B cell (primary cell): ENCODE measurements at regions not wholly inside any gene's neighbourhood (a gene's known extent, or its start where the extent isn't known, plus 50 kb on each side); places are given as distances from the start of the nearest gene placed in this dataset.

Experiments used
- ATAC-seq: fragments of 200-7000 bp; cut with Tn5 transposase; one replicate; pipeline ENCODE4 v1.10.0; 2021; ENCODE audit warnings: low read depth, mild to moderate bottlenecking, moderate number of reproducible peaks, moderate library complexity
- CTCF ChIA-PET: fragments of 350-600 bp; sonication (Branson Sonifier 250); formaldehyde crosslinking; loops from one replicate; lab custom pipeline; 2021; ENCODE audit warnings: antibody characterized with exemption, inconsistent platforms; lab: Charles Lee
- POLR2A ChIA-PET: fragments of 350-600 bp; sonication (Branson Sonifier 250); formaldehyde crosslinking; loops from one replicate; lab custom pipeline; 2021; ENCODE audit warnings: antibody characterized with exemption; lab: Charles Lee
- DNase-seq: peaks from one replicate; pipeline ENCODE4 v3.0.0; 2013
- H2AFZ ChIP-seq: 2 replicates; pipeline ENCODE4 v1.6.1; 2012; ENCODE audit warnings: mild to moderate bottlenecking, low read depth, low read length; ENCODE audit not compliant: insufficient read depth, poor library complexity, severe bottlenecking
- H3K27ac ChIP-seq, 2 donors: 1 replicate in 1 of 2; 2 replicates in 1 of 2; pipeline ENCODE4 v1.5.1; 2012 to 2013; ENCODE audit warnings: low read length in 2 of 2, mild to moderate bottlenecking in 2 of 2, moderate library complexity in 1 of 2
- H3K27me3 ChIP-seq, 4 experiments: fragments of 200-600 bp in 1 of 4; sonication (generic) in 1 of 4; replicated peaks in 1 of 4; 1 replicate in 2 of 4; 2 replicates in 2 of 4; pipeline versions ENCODE4 v1.6.1 to v1.7.0; 2013 to 2016; ENCODE audit warnings: low read length in 3 of 4, mild to moderate bottlenecking in 2 of 4, mixed read lengths in 1 of 4, moderate library complexity in 1 of 4; ENCODE audit not compliant: insufficient read depth in 4 of 4, control insufficient read depth in 3 of 4; ENCODE audit errors: control extremely low read depth in 1 of 4
- H3K36me3 ChIP-seq, 2 experiments: replicated peaks in 1 of 2; 1 replicate in 1 of 2; 2 replicates in 1 of 2; pipeline versions ENCODE4 v1.6.1 to v1.7.1; 2013; ENCODE audit warnings: low read length in 1 of 2; ENCODE audit not compliant: insufficient read depth in 2 of 2, control insufficient read depth in 1 of 2; ENCODE audit errors: control extremely low read depth in 1 of 2, extremely low read depth in 1 of 2
- H3K4me1 ChIP-seq, 2 donors: fragments of 200-600 bp in 1 of 2; sonication (generic) in 1 of 2; 1 replicate in 1 of 2; 2 replicates in 1 of 2; pipeline versions ENCODE4 v1.5.1 to v1.6.1; 2013 to 2017; ENCODE audit warnings: low read length in 2 of 2; ENCODE audit not compliant: control insufficient read depth in 2 of 2, insufficient read depth in 2 of 2
- H3K4me2 ChIP-seq: replicated peaks from 2 replicates; pipeline ENCODE3; 2012; ENCODE audit warnings: mild to moderate bottlenecking, low read depth, low read length; ENCODE audit not compliant: poor library complexity, severe bottlenecking
- H3K4me3 ChIP-seq, 5 experiments: fragments of 200-600 bp in 1 of 5; sonication (generic) in 1 of 5; 1 replicate in 3 of 5; 2 replicates in 2 of 5; pipeline versions ENCODE4 v1.5.1 to v1.7.0; 2011 to 2016; ENCODE audit warnings: low read length in 4 of 5, mild to moderate bottlenecking in 4 of 5, low read depth in 2 of 5, control low read depth in 1 of 5, moderate library complexity in 1 of 5; ENCODE audit not compliant: insufficient read depth in 1 of 5; ENCODE audit errors: control extremely low read depth in 1 of 5, extremely low read depth in 1 of 5
- H3K79me2 ChIP-seq: fragments of 200-600 bp; sonication (generic); one replicate; pipeline ENCODE4 v1.6.0; 2016; ENCODE audit warnings: low read length; ENCODE audit not compliant: control insufficient read depth, insufficient read depth
- H3K9ac ChIP-seq: fragments of 200-600 bp; sonication (generic); 2 replicates; pipeline ENCODE4 v1.6.1; 2017; ENCODE audit warnings: mild to moderate bottlenecking, low read length, moderate library complexity
- H3K9me3 ChIP-seq, 3 donors: one replicate each; pipeline versions ENCODE4 v1.6.1 to v1.7.1; 2013; ENCODE audit warnings: low read length in 2 of 3; ENCODE audit not compliant: control insufficient read depth in 2 of 3, insufficient read depth in 1 of 3; ENCODE audit errors: control extremely low read depth in 1 of 3
- H4K20me1 ChIP-seq: 2 replicates; pipeline ENCODE4 v1.6.0; 2012; ENCODE audit warnings: mild to moderate bottlenecking, low read length; ENCODE audit not compliant: insufficient read depth, control insufficient read depth, poor library complexity, severe bottlenecking
- H3K27ac Mint-ChIP-seq: one replicate; pipeline ENCODE4 v1.8.0; 2021; ENCODE audit warnings: mixed read lengths
- H3K27me3 Mint-ChIP-seq: one replicate; pipeline ENCODE4 v1.8.0; 2021; ENCODE audit warnings: mixed read lengths
- H3K4me1 Mint-ChIP-seq: one replicate; pipeline ENCODE4 v1.8.0; 2021; ENCODE audit warnings: mixed read lengths
- H3K4me3 Mint-ChIP-seq: one replicate; pipeline ENCODE4 v1.8.0; 2021; ENCODE audit warnings: mixed read lengths
- H3K9me3 Mint-ChIP-seq: one replicate; pipeline ENCODE4 v1.8.0; 2022; ENCODE audit warnings: mixed read lengths; ENCODE audit not compliant: insufficient read depth
- CTCF ChIP-seq: fragments of 200-600 bp; IDR thresholded peaks from one replicate; pipeline ENCODE4 v1.8.0; 2022; ENCODE audit warnings: antibody characterized with exemption, mild to moderate bottlenecking
- EZH2 ChIP-seq: IDR thresholded peaks from 2 replicates; pipeline ENCODE4 v1.6.1; 2012; ENCODE audit warnings: borderline replicate concordance, low read depth, mild to moderate bottlenecking, moderate library complexity, low read length; ENCODE audit not compliant: insufficient read depth, poor library complexity, severe bottlenecking
- WGBS: methylation state at CpG from one replicate; pipeline ENCODE4 v1.1.5; 2013; ENCODE audit warnings: missing lambda C conversion rate; ENCODE audit not compliant: insufficient coverage; 5-methylcytosine and 5-hydroxymethylcytosine counted together
- intact Hi-C: fragments of 100-400 bp; cut with micrococcal nuclease; formaldehyde crosslinking; loops from one replicate; pipeline ENCODE4 v1.10.0; 2022

GRCh38 chr18:10274301-10274700 lies 180.1 kb upstream of the APCDD1 start:
- no peak for TF ChIP-seq EZH2
- no peak for TF ChIP-seq CTCF
- ChIA-PET CTCF (no interaction called here), POLR2A (no interaction called here)
- Histone ChIP-seq H4K20me1 (no peaks in the 10 kb centered on the region), H3K9me3 (peaks cover 0 to 6% (median 0%) of the 10 kb centered on the region in 3 donors), H3K79me2 (no peaks in the 10 kb centered on the region), H3K9ac (no peak overlapping the region), H3K36me3 (no peaks in the 10 kb centered on the region), H2AFZ (no peak overlapping the region), H3K4me3 (no peak overlapping the region), H3K4me2 (no peak overlapping the region), H3K27me3 (no peaks in the 10 kb centered on the region), H3K4me1 (peaks cover 4% of the 10 kb centered on the region in 2 donors), H3K27ac (no peak overlapping the region)
- no peak for DNase-seq
- H3K4me3 Mint-ChIP-seq, result no peak overlapping the region
- no peak for ATAC-seq
- no peaks in the 10 kb centered on the region for H3K27me3 Mint-ChIP-seq
- 96% methylated on average over 4 of the region's 5 CpGs for WGBS
- H3K4me1 Mint-ChIP-seq, result peaks cover 4% of the 10 kb centered on the region
- H3K9me3 Mint-ChIP-seq, result no peaks in the 10 kb centered on the region
- no peak overlapping the region for H3K27ac Mint-ChIP-seq
- intact Hi-C loops, result no loop called here

- peaks cover 2% of the 10 kb centered on the region for H3K4me1 Mint-ChIP-seq
- intact Hi-C loops, result no loop called here
- no peaks in the 10 kb centered on the region for H3K36me3 ChIP-seq
These were observed 178.9 kb upstream of the APCDD1 start for GRCh38 chr18:10275486-10275885.

More at GRCh38 chr18:10275486-10275885, 178.9 kb upstream of the APCDD1 start:
- Mint-ChIP-seq H3K27me3 (no peaks in the 10 kb centered on the region), H3K4me3 (no peak overlapping the region), H3K27ac (no peak overlapping the region), H3K9me3 (no peaks in the 10 kb centered on the region)
- H2AFZ ChIP-seq, result no peak overlapping the region
- ChIA-PET CTCF (interaction anchor here (0.6 kb wide), 1 partner anchor 1121 kb away, joined by 3 read pairs; no protein-coding TSS in a partner anchor), POLR2A (no interaction called here)
- ATAC-seq (no peak), DNase-seq (no peak)
- no peak overlapping the region for H3K4me3 ChIP-seq
- H4K20me1 ChIP-seq, result no peaks in the 10 kb centered on the region
- H3K4me2 ChIP-seq, result no peak overlapping the region
- no peaks in the 10 kb centered on the region for H3K79me2 ChIP-seq
- TF ChIP-seq EZH2, result no peak
- no peak for TF ChIP-seq CTCF
- peaks cover 0 to 6% (median 0%) of the 10 kb centered on the region in 3 donors for H3K9me3 ChIP-seq
- no CpG with 5 or more reads among the region's 3 CpGs for WGBS
- no peak overlapping the region for H3K27ac ChIP-seq
- no peak overlapping the region for H3K9ac ChIP-seq
- no peaks in the 10 kb centered on the region for H3K27me3 ChIP-seq
- H3K4me1 ChIP-seq, result peaks cover 2 to 4% of the 10 kb centered on the region in 2 donors
